GM19468 (cell line): ENCODE measurements at regions not wholly inside any gene's neighbourhood (a gene's known extent, or its start where the extent isn't known, plus 50 kb on each side); places are given as distances from the start of the nearest gene placed in this dataset.
"Not testable (repeated sequence)": the region's sequence is repeated elsewhere in the genome, so short reads cannot be mapped to it uniquely, and the experiment has no call there.

Experiments
- ATAC-seq: cut with Tn5 transposase; IDR thresholded peaks from one replicate; pipeline ENCODE4 v1.9.1; 2021; ENCODE audit warnings: mild to moderate bottlenecking, moderate library complexity, moderate number of reproducible peaks; ENCODE audit not compliant: unreplicated experiment; ENCODE audit errors: extremely low read depth

GRCh38 chr7:112985377-112985987 is 101.1 kb downstream of the GPR85 start:
- no peak for ATAC-seq

- peak; percentile 68 for ATAC-seq
These were observed 104.1 kb downstream of the GPR85 start for GRCh38 chr7:112982441-112983063.

- ATAC-seq = peak; percentile 13
These were observed 104.7 kb downstream of the GPR85 start for GRCh38 chr7:112981966-112982365.

- not testable (repeated sequence) for ATAC-seq
These were observed 107.6 kb downstream of the GPR85 start for GRCh38 chr7:112979055-112979454.

GRCh38 chr7:112977244-112977955 is 109.2 kb downstream of the GPR85 start:
- not testable (repeated sequence) for ATAC-seq

- no peak for ATAC-seq
These were observed 115.9 kb downstream of the GPR85 start for GRCh38 chr7:112970771-112971170.

- no peak for ATAC-seq
These were observed 116.7 kb downstream of the GPR85 start for GRCh38 chr7:112969946-112970345.

- no peak for ATAC-seq
These were observed 121.1 kb downstream of the GPR85 start for GRCh38 chr7:112965506-112965905.

- ATAC-seq = no peak
These were observed 123.0 kb downstream of the GPR85 start for GRCh38 chr7:112963634-112964033.

GRCh38 chr7:112962815-112963214 is 123.8 kb downstream of the GPR85 start:
- ATAC-seq = no peak

GRCh38 chr7:112959276-112959675 is 127.4 kb downstream of the GPR85 start:
- ATAC-seq = no peak

GRCh38 chr7:112958775-112959174 is 127.9 kb downstream of the GPR85 start:
- no peak for ATAC-seq

- ATAC-seq = no peak
These were observed 128.7 kb downstream of the GPR85 start for GRCh38 chr7:112957901-112958300.

- ATAC-seq = not testable (repeated sequence)
These were observed 133.6 kb downstream of the GPR85 start for GRCh38 chr7:112953031-112953430.

GRCh38 chr7:112951070-112951469 is 135.6 kb downstream of the GPR85 start:
- ATAC-seq = no peak

- not testable (repeated sequence) for ATAC-seq
These were observed 136.9 kb downstream of the GPR85 start for GRCh38 chr7:112949682-112950081.

GRCh38 chr7:112946350-112946749 is 140.3 kb downstream of the GPR85 start:
- ATAC-seq = no peak

GRCh38 chr7:112945046-112945445 is 141.6 kb downstream of the GPR85 start:
- no peak for ATAC-seq

- no peak for ATAC-seq
These were observed 143.6 kb downstream of the GPR85 start for GRCh38 chr7:112942981-112943380.

GRCh38 chr7:112942125-112942524 is 144.5 kb downstream of the GPR85 start:
- ATAC-seq = not testable (repeated sequence)

- ATAC-seq = no peak
These were observed 146.3 kb downstream of the GPR85 start for GRCh38 chr7:112940314-112940732.
